Sciatic nerve (tissue), 2 donors: ENCODE measurements at regions not wholly inside any gene's neighbourhood (a gene's known extent, or its start where the extent isn't known, plus 50 kb on each side); places are given as distances from the start of the nearest gene placed in this dataset.
A peak's percentile ranks its signal among the peaks of the same experiment; 100 is the strongest.

Source experiments
- ATAC-seq: fragments of 200-7000 bp; cut with Tn5 transposase; one replicate; pipeline ENCODE4 v1.9.1; 2020; ENCODE audit warnings: mild to moderate bottlenecking, moderate library complexity
- DNase-seq: peaks from one replicate; pipeline ENCODE4 v3.0.0-alpha.2; 2020; ENCODE audit warnings: low spot score
- intact Hi-C: fragments of 100-400 bp; cut with DNase I; formaldehyde crosslinking; loops from one replicate; pipeline ENCODE4 v1.14.2; 2022
- donor health status: DM: no; HTN: no; CAD: no.
- donor health status: DM: no; HTN: no; CAD: no.

GRCh38 chr13:106159295-106160195 is 375.9 kb downstream of the EFNB2 start:
- DNase-seq, result no peak
- peak; percentile 45 for ATAC-seq
- intact Hi-C loops, result loop anchor here (2.0 kb wide), 1 partner anchor 47 kb away; no protein-coding TSS in a partner anchor

GRCh38 chr13:106156468-106156867 is 379.0 kb downstream of the EFNB2 start:
- intact Hi-C loops, result no loop called here
- DNase-seq (no peak), ATAC-seq (no peak)

- ATAC-seq (no peak), DNase-seq (no peak)
- intact Hi-C loops, result no loop called here
These were observed 380.1 kb downstream of the EFNB2 start for GRCh38 chr13:106155411-106155810.

- ATAC-seq (no peak), DNase-seq (no peak)
- intact Hi-C loops, result no loop called here
These were observed 381.6 kb downstream of the EFNB2 start for GRCh38 chr13:106153876-106154275.

- DNase-seq (no peak), ATAC-seq (no peak)
- intact Hi-C loops, result no loop called here
These were observed 382.4 kb downstream of the EFNB2 start for GRCh38 chr13:106153041-106153440.

GRCh38 chr13:106152047-106152446 is 383.4 kb downstream of the EFNB2 start:
- ATAC-seq, result no peak
- DNase-seq, result no peak
- intact Hi-C loops, result no loop called here

GRCh38 chr13:106151056-106151699 is 384.3 kb downstream of the EFNB2 start:
- DNase-seq (no peak), ATAC-seq (peak; percentile 45)
- intact Hi-C loops, result no loop called here

GRCh38 chr13:106145997-106146864 is 389.2 kb downstream of the EFNB2 start:
- intact Hi-C loops, result no loop called here
- ATAC-seq, result no peak
- DNase-seq, result no peak

GRCh38 chr13:106145070-106145469 is 390.4 kb downstream of the EFNB2 start:
- no peak for ATAC-seq
- DNase-seq, result no peak
- intact Hi-C loops, result no loop called here

- no peak for ATAC-seq
- intact Hi-C loops, result no loop called here
- no peak for DNase-seq
These were observed 391.3 kb downstream of the EFNB2 start for GRCh38 chr13:106143930-106144709.

- DNase-seq, result no peak
- no peak for ATAC-seq
- intact Hi-C loops, result no loop called here
These were observed 392.1 kb downstream of the EFNB2 start for GRCh38 chr13:106143392-106143791.

- DNase-seq, result no peak
- ATAC-seq, result no peak
- intact Hi-C loops, result no loop called here
These were observed 395.0 kb downstream of the EFNB2 start for GRCh38 chr13:106140476-106140875.

GRCh38 chr13:106139942-106140341 is 395.5 kb downstream of the EFNB2 start:
- no peak for DNase-seq
- intact Hi-C loops, result no loop called here
- ATAC-seq, result no peak

- no peak for DNase-seq
- intact Hi-C loops, result no loop called here
- ATAC-seq, result no peak
These were observed 396.1 kb downstream of the EFNB2 start for GRCh38 chr13:106139377-106139776.

- ATAC-seq (no peak), DNase-seq (no peak)
- intact Hi-C loops, result no loop called here
These were observed 396.8 kb downstream of the EFNB2 start for GRCh38 chr13:106138620-106139019.

GRCh38 chr13:106133025-106133424 is 402.4 kb downstream of the EFNB2 start:
- ATAC-seq, result no peak
- intact Hi-C loops, result no loop called here
- no peak for DNase-seq

- intact Hi-C loops, result no loop called here
- ATAC-seq, result no peak
- no peak for DNase-seq
These were observed 403.2 kb downstream of the EFNB2 start for GRCh38 chr13:106132216-106132615.

- DNase-seq (no peak), ATAC-seq (no peak)
- intact Hi-C loops, result no loop called here
These were observed 405.5 kb downstream of the EFNB2 start for GRCh38 chr13:106129993-106130392.

- no peak for ATAC-seq
- intact Hi-C loops, result no loop called here
- DNase-seq, result no peak
These were observed 406.2 kb downstream of the EFNB2 start for GRCh38 chr13:106129273-106129672.
